ENCODE measurements at regions not wholly inside any gene's neighbourhood (a gene's known extent, or its start where the extent isn't known, plus 50 kb on each side); places are given as distances from the start of the nearest gene placed in this dataset.

DNA sequence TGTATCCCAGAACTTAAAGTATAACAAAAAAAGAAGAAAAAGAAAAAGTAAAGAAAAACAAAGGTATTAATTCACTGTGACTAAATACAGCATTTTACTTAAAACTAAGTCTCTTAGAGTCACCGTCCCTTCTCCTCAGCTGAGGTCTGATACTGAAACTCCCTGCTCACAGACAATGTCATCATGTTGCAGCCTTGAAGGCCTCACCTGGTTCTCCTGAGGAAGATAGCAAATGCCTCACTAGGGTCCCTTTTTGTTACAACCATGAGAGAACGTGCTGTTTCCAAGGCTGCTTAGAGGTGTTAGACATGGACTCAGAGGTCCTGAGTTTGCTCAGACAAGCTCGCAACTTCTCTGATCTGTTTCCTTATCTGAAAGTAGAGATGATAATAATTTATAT is 357.2 kb downstream of the MTRR start:
- no peaks in the 10 kb centered on the region for H3K9me3 ChIP-seq (ENCODE audit: insufficient read depth, low read length)

DNA sequence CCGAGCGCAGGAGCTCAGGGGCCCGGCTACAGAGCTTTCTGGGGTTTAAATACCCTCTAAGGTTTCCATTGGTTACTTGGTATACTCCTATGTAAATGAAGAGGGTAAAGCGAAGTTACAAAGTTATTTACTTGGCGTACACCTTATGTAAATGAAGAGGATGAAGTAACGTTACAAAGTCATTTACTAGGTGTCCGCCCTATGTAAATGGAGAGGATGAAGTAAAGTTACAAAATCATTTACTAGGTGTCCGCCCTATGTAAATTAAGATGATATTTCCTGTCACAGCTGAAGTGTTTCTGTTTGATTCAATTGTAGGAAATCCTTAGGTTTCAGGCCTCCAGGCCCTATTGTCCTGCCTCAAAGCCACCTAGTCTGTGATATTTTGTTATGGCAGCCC is 358.2 kb downstream of the MTRR start:
- no peaks in the 10 kb centered on the region for H3K9me3 ChIP-seq (ENCODE audit: insufficient read depth, low read length)
- H3K36me3 ChIP-seq (ENCODE audit: low read length) = no peaks in the 10 kb centered on the region
- H3K4me3 ChIP-seq (ENCODE audit: insufficient read depth, low read length, poor library complexity, severe bottlenecking) = no peak overlapping the region
- H3K79me2 ChIP-seq (ENCODE audit: insufficient read depth, low read length) = no peaks in the 10 kb centered on the region
- TF ChIP-seq EZH2phosphoT487 (conservative IDR thresholded peaks at IDR 0.05; ENCODE audit: low read length) = no peak
- TF ChIP-seq, protein P1, sequence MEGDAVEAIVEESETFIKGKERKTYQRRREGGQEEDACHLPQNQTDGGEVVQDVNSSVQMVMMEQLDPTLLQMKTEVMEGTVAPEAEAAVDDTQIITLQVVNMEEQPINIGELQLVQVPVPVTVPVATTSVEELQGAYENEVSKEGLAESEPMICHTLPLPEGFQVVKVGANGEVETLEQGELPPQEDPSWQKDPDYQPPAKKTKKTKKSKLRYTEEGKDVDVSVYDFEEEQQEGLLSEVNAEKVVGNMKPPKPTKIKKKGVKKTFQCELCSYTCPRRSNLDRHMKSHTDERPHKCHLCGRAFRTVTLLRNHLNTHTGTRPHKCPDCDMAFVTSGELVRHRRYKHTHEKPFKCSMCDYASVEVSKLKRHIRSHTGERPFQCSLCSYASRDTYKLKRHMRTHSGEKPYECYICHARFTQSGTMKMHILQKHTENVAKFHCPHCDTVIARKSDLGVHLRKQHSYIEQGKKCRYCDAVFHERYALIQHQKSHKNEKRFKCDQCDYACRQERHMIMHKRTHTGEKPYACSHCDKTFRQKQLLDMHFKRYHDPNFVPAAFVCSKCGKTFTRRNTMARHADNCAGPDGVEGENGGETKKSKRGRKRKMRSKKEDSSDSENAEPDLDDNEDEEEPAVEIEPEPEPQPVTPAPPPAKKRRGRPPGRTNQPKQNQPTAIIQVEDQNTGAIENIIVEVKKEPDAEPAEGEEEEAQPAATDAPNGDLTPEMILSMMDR (IDR thresholded peaks at IDR 0.05; ENCODE audit: insufficient read depth, low read length, poor library complexity, severe bottlenecking) = no peak
- no peaks in the 10 kb centered on the region for H3K27me3 ChIP-seq (ENCODE audit: low read length)
- no peak overlapping the region for H3K9ac ChIP-seq (ENCODE audit: low read length)
- no peak overlapping the region for H2AFZ ChIP-seq (ENCODE audit: low read depth, low read length, severe bottlenecking)
- no peaks in the 10 kb centered on the region for H4K20me1 ChIP-seq (ENCODE audit: low read depth, low read length)
- no peaks in the 10 kb centered on the region for H3F3A ChIP-seq (ENCODE audit: insufficient read depth)
- H3K9me2 ChIP-seq (replicated peaks; ENCODE audit: insufficient read depth, low read length) = no peaks in the 10 kb centered on the region
- no peak overlapping the region for H3K27ac ChIP-seq (ENCODE audit: low read depth, low read length)
- H3K4me2 ChIP-seq (ENCODE audit: low read depth, low read length, poor library complexity, severe bottlenecking) = no peak overlapping the region

More for the DNA sequence above, 357.2 kb downstream of the MTRR start:
- H3K27me3 ChIP-seq (ENCODE audit: low read length) = no peaks in the 10 kb centered on the region
- no peaks in the 10 kb centered on the region for H4K20me1 ChIP-seq (ENCODE audit: low read depth, low read length)
- H3K4me3 ChIP-seq (ENCODE audit: insufficient read depth, low read length, poor library complexity, severe bottlenecking) = no peak overlapping the region
- H2AFZ ChIP-seq (ENCODE audit: low read depth, low read length, severe bottlenecking) = no peak overlapping the region
- H3K27ac ChIP-seq (ENCODE audit: low read depth, low read length) = no peak overlapping the region
- no peaks in the 10 kb centered on the region for H3F3A ChIP-seq (ENCODE audit: insufficient read depth)
- no peaks in the 10 kb centered on the region for H3K79me2 ChIP-seq (ENCODE audit: insufficient read depth, low read length)
- no peak overlapping the region for H3K9ac ChIP-seq (ENCODE audit: low read length)
- H3K9me2 ChIP-seq (replicated peaks; ENCODE audit: insufficient read depth, low read length) = no peaks in the 10 kb centered on the region
- H3K4me2 ChIP-seq (ENCODE audit: low read depth, low read length, poor library complexity, severe bottlenecking) = no peak overlapping the region
- no peaks in the 10 kb centered on the region for H3K36me3 ChIP-seq (ENCODE audit: low read length)
- no peak for TF ChIP-seq EZH2phosphoT487 (conservative IDR thresholded peaks at IDR 0.05; ENCODE audit: low read length)
- TF ChIP-seq, protein P1 (IDR thresholded peaks at IDR 0.05; ENCODE audit: insufficient read depth, low read length, poor library complexity, severe bottlenecking) = no peak

DNA sequence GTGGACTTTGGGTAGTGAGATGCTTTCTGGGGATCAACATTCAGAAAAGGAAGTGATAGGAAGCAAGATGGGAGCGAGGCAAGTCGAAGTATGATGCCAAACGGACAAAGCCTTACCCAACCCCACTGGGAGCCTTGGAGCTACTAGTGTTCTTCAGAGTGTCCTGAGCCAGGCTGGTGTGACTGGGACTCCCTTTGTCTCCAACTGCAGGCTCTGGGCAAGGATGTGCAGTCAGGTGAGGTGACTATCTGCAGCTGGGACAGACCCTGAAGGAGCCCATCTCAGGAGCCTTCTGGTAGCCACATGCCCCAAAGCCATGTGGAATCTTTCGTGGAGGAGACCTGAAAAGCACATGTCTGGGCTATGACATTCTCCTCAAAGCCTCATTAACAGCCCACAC is 360.6 kb downstream of the MTRR start:
- Histone ChIP-seq H3K9ac (ENCODE audit: low read length) (no peak overlapping the region), H3K27me3 (ENCODE audit: low read length) (no peaks in the 10 kb centered on the region), H3K36me3 (ENCODE audit: low read length) (no peaks in the 10 kb centered on the region), H3K4me2 (ENCODE audit: low read depth, low read length, poor library complexity, severe bottlenecking) (no peak overlapping the region), H3K9me3 (ENCODE audit: insufficient read depth, low read length) (no peaks in the 10 kb centered on the region), H3K9me2 (replicated peaks; ENCODE audit: insufficient read depth, low read length) (no peaks in the 10 kb centered on the region), H2AFZ (ENCODE audit: low read depth, low read length, severe bottlenecking) (no peak overlapping the region), H4K20me1 (ENCODE audit: low read depth, low read length) (no peaks in the 10 kb centered on the region), H3K4me3 (ENCODE audit: insufficient read depth, low read length, poor library complexity, severe bottlenecking) (no peak overlapping the region), H3F3A (ENCODE audit: insufficient read depth) (no peaks in the 10 kb centered on the region), H3K79me2 (ENCODE audit: insufficient read depth, low read length) (no peaks in the 10 kb centered on the region), H3K27ac (ENCODE audit: low read depth, low read length) (no peak overlapping the region)
- TF ChIP-seq, protein P1 (IDR thresholded peaks at IDR 0.05; ENCODE audit: insufficient read depth, low read length, poor library complexity, severe bottlenecking) = no peak
- TF ChIP-seq EZH2phosphoT487 (conservative IDR thresholded peaks at IDR 0.05; ENCODE audit: low read length) = no peak
